GM18519 (cell line): ENCODE measurements at regions not wholly inside any gene's neighbourhood (a gene's known extent, or its start where the extent isn't known, plus 50 kb on each side); places are given as distances from the start of the nearest gene placed in this dataset.
"Not testable (repeated sequence)": the region's sequence is repeated elsewhere in the genome, so short reads cannot be mapped to it uniquely, and the experiment has no call there.

Source experiments
- ATAC-seq: cut with Tn5 transposase; IDR thresholded peaks from one replicate; pipeline ENCODE4 v1.9.1; 2021; ENCODE audit warnings: mild to moderate bottlenecking, moderate library complexity; ENCODE audit not compliant: unreplicated experiment, low FRiP score

DNA sequence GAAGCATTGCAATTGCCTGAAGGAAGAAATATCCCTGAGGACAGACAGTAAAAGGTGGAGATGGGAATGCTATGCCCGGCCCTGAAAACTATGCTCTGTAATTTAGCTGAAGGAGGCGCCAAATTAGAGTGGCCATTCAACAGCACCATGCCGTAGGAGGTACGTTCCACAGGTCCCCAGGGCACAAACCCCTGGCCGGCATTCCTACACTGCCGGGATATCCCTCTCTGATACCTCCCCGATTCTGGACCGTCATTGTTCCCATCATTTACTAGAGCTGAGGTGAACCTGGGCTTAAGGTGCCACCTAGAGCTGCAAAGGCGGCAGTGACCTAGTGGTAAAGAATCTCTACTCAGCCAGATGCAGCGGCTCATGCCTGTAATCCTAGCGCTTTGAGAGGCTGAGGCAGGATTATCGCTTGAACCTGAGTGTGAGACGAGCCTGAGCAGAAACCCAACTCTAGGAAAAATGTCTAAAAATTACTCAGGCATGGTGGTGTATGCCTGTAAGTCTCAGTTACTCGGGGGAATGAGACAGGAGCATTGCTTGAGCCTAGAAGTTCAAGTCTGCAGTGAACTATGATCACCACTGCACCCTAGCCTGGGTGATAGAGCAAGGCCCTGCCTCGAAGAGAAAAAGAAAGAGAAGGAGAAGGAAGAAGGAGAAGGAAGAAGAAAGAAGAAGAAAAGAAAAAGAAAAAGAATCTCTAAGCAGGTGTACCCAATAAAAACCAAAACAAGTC, 53.0 kb upstream of the TNKS2 start:
- no peak for ATAC-seq

DNA sequence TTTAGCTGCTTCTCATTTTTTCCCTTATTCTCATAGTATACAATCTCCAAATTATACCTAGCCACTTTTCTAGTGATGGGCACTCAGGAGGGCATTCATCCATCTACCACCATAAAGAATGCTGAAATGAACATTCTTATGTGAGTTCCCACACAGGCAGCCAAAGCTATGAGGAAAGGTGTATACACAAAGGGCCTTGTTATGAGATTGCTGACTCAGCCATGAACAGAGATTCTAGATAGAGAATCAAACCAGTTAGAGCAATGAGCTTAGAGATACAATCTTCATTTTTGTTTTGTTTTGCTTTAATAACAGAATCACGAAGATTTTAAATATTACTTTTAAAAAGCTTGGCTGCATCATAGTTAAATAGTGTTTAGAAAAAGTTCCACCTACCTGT, 54.8 kb upstream of the TNKS2 start:
- no peak for ATAC-seq

DNA sequence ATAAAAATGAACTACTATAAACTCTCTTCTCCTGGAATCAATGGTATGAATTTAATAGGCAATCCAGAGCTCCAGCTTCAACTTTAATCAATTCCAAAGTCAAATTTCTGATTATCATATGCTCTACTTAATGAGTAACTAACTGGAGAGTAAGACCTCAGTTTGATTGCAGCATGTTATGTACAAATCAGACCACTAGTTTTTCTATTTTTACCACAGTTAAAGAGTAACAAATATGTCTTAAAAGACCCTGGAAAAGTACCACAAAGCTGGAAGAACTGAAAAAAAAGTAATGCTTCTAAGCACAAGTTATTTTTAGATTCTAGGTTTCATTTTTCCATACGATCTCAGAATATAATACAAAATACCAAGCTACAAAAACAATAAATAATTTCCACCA, 56.0 kb upstream of the TNKS2 start:
- no peak for ATAC-seq

DNA sequence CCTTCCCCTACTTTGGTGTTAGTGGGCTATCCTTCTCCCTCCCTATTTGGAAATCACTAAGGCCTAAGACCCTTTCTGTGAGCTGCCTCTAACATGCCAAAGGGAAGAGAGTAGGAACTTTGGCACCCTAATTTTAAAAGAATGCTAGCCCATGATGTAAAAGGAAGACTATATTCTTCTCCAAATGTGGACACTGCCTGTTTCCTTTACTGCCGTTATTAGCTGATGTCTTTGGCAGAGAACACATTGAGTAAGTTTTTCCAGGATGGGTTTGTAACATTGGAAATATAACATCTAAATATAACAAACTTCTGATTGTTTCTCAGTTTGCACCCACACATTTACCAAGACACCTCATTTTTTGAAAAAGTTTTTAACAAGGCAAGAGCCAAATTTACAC, 56.9 kb upstream of the TNKS2 start:
- ATAC-seq = no peak

DNA sequence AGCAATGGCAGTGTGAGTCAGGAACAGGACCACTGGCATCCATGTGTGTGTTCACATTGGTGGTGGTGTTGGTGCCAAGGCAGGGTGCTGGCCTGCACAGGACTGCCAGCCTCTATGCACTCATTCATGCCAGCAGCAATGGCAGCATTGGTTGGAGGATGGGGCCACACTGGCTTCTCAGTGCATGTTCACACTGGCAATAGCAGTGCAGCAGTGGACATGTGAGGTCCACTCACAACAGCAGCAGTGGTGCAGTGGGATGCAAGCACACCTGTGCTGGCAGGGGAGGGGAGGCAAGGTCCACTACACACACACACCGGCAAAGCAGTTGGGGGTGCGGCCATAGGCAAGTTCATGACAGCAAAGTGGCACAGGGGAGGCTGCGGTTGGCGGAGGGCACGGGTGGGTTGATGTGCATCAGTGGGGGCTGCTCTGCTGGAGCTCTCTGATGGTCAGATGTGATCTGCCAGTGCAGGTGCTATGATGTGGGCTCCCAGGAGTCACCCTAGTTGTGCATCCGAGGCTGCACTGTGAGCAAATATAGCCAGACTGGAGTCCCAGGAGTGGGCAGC, 57.8 kb upstream of the TNKS2 start:
- no peak for ATAC-seq

DNA sequence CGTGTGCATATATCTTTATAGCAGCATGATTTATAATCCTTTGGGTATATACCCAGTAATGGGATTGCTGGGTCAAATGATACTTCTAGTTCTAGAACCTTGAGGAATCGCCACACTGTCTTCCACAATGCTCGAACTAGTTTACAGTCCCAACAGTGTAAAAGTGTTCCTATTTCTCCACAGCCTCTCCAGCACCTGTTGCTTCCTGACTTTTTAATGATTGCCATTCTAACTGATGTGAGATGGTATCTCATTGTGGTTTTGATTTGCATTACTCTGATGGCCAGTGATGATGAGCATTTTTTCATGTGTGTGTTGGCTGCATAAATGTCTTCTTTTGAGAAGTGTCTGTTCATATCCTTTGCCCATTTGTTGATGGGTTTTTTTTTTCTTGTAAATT, 66.0 kb upstream of the TNKS2 start:
- not testable (repeated sequence) for ATAC-seq

DNA sequence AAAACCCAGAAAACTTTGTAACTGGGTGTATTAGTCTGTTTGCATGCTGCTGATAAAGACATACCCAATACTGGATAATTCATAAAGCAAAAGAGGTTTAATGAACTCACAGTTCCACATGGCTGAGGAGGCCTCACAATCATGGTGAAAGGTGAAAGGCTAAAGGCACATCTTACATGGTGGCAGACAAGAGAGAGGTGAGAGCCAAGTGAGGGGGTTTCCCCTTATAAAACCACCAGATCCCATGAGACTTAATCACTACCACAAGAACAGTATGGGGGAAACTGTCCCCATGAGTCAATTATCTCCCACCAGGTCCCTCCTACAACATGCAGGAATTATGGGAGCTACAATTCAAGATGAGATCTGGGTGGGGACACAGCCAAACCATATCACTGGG, 68.9 kb upstream of the TNKS2 start:
- ATAC-seq = not testable (repeated sequence)

DNA sequence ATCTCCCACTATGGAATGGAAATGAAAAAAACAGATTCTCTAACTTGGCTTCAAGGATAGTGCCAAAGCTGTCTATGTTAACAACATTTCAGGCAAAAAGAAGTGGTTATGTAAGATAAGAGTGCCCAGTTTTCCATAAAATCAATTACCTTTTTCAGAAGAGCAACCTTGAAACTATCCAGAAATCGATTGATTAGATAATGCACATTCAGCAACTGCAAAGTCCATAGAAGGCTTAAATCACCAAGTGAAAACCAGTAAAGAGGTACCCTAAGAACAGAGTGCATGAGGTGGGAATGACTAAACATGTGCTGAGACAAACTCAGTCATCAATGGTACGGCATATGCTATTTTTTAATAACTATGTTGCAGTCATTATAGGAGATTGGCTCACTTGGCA, 71.9 kb upstream of the TNKS2 start:
- no peak for ATAC-seq

DNA sequence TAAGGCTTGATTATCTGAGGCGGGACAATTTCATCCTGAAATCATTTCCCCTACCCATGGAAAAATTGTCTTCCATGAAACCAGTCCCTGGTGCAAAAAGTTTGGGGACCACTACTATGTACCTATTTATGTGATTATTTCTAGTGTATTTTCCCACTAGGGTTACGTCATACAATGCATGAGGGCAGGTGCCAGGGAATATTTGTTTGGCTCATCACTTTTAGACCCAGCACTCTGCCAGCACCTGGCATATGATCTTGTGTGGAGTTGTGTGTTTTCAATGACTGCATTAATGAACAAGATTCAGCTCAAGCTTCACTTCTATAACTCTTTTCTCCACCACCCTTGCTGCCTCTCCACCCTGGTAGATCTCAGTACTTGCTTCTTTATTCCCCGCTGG, 73.3 kb upstream of the TNKS2 start:
- ATAC-seq = no peak

DNA sequence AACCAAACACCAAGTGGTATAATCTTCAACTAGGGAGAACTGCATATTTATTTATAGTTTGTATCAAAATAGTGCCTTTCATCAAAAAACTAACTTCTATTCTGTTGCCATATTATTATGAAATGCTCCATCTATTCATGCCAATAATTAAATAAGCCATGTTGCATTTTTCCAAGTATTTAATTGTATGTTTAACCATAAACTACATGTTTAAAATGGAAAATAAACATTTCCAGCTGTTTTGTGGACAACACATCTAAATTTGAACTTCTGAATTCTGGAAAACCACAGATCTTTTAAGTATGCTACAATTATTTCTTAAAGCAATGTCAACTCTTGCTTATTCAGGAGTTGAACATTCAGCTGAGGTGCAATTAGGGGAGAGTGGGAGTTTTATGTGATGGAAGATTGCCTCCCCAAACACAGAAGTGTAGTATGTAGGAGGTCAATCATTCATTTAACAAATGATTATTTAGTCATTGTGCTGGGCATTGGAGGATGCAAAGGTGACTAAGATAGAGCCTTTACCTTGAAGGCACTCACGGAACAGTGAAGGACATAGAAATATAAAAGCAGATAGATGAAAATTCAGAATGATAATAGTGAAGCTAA, 80.7 kb upstream of the PPP1R3C start:
- ATAC-seq = no peak

DNA sequence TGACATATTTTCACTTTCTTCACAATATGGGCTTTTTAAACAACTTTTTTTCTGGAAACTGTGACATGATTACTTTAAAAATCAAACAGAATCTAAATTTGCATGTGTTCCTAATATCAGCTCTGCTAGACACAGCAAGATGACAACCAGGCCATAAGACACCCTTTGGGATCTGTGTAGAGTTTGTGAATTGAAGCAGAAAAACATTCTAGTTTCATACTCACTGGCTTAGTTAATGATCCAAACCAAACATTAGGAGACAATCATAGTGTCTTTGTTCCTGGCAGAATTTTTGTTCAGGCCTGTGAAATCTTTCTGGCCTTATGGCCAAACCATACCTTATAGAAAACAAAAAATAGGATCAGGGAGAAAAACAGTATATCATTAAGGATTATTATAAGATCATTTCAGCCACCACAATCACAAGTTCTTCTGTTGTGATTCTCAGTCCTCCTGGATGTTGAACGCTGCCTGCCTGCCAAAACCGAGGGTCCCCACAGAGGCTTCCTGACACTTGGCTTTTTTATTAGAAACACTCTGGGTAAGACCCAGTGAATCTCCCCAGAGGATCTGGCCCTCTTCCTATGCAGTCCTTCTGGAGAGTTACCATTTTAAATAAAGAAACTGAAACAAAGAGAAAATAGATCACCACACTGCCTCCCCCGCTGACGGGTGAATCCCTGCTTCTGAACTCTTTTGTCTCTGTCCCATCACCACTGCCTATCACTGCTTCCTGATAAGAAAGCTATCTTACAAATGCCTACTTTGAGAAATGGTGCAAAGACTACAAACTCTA, 79.2 kb upstream of the PPP1R3C start:
- peak; percentile 51 for ATAC-seq

DNA sequence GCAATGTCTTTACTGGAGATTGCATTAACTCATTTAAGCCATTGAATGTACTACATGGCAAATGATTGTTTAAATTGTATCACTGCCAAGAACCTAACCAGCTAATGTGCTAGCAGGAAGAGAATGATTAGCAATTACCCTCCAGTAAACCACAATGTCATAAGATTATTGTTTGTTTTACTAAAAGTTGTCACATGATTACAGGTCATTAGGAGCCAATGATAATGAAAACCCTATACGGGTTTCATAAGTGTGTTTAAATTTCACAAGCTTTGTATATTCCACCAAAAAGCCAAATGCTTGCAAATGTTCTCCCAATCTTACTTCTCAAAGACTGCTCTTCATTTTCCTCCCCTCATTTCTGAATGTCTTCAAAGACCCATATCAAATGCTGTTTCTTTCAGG, 76.5 kb upstream of the PPP1R3C start:
- no peak for ATAC-seq

DNA sequence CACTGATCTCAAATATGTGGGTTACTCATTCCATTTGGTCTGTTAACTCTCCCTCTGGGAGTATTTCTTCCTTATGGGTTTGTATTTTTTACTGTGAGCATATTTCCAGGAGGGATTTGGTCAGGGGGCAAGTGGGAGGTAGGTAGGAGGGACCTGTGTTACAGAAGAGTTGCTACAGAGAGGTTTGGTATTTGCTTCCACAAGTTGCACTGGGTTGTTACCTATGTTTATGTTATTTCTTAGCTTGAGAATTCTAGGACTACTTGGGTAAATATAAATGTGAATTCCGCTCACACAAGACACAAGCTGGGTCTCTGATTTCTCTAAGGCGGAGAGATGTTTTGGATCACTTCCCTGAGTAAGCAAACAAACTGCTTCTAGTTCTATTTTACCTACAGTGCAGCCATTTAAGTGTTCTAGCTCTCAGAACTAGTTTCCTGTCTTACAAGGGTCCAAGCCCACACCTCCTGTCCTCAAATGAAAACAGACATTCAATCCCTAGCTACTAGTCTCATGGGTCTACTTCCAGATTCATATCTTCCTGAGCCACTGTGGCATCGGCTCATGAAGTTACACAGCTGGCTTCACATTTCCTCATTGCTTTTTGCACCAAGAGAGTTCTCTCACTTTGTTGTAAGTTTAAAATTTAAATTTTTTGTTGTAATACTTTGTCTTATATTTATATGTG, 75.4 kb upstream of the PPP1R3C start:
- ATAC-seq = no peak

DNA sequence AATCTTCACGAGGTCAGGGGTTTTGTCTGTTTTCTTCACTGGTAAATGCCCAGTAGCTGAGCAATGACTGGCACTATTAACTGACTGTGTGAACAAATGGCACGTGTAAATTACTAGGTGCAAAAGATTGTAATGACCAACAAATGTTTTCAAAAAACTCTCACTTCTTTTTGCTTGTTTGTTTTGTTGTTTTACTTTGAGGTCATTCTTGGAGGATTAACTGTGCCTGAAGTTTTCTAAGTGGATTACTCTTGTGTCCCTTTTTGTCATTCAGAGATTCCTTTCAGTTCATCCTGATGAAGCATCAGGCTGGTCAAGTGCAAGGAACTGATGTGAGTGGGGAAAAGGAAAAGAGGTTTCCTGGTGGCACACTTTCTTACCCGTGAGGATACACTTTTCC, 74.4 kb upstream of the PPP1R3C start:
- ATAC-seq = no peak

DNA sequence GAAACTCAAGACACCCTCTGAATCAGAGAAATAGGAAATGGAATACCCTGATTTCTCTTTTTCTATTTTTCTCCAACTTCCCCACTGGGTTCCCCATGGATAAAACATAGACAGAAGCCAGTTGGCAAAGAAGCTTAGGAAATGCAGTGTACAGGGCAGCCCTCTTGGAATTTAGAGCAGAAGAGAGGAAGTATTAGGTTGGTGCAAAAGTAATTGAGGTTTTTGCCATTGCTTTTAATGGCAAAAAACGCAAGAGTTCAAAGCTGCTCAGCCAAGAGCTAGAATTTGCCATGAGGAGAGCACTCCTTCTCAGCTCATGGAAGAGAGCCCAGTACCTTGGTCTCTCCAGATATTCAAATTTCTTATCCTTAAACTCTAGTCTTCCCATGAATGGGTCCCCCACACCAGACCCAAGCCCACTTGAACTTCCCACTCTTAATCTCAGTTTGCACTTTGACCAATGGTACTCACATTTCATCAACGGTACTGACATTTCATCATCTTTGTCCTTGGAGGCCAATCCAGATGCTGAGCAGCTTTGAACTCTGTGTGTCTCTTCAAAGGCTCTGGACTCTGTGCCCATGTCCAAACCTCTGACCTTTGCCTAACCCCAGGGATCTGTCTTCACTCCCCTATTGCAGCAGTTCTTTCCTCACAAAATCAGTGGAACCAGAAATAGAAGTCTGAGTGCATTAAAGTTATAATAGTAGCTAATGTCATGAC, 73.2 kb upstream of the PPP1R3C start:
- no peak for ATAC-seq

DNA sequence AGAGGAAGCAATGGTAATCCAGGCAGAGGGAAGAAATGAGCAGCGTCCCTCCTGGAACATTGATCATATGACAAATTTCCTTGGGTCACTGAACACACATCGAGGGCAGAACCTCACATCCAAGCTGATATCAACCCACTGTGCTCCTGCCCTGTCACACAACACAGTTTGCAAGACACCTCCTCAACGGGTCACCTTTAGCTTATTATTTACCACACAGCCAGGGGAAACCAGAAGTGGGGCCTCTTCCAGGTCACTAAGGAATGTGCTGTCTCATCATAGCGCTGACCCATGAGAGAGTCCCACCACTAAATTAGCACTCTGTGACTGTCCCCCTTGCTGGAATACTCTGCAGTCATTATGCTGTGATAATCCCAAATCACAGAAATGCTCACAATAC, 69.7 kb upstream of the PPP1R3C start:
- no peak for ATAC-seq

DNA sequence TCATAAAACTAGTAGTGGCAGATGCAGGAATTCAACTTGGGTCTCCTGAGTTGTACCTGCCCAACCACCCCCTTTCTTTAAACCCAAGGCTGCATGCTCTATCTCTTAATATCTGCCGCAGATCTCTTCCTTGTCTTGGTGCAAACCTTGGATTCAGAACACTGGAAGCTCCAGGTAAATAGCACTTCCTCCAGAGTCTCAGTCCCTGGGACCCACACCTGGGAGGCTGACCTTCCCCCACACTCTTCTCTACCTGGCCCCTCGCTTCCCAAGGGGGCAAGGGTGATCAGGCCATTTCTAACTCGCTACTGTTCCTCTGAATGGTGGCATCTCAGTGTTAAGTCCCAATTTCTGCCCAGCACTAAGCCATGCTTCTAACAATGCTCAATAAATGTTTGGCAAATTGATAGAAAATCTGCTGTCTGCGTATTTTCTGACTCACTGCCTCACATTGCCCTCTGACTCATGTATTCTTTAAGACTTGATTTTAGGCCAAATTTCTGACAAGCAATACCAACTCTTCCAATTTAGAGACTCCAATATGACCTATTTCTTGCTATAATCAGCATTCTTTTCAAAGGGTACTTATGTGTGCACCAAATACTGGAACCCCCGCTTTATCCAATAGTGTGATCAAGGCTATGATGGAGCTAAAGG, 68.0 kb upstream of the PPP1R3C start:
- no peak for ATAC-seq

DNA sequence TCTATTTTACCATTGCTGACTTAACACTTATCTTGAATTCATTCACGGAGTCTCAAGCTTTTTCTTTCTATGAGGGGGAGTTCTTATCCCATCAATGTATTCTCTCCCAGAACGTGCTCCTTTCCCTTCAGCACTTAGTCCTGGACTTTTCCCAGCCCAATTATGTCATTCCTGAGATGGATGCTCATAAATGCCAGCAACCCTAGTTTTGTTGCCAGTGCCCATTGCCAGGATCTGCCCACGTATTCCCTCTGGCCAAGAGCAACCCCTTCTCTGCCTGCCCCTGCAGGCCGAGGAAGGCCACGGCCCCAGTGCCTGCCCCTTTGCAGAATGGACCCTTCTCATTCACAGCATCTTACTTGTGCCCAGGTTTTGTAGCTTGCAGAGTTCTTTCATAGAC, 67.4 kb upstream of the PPP1R3C start:
- ATAC-seq = no peak

DNA sequence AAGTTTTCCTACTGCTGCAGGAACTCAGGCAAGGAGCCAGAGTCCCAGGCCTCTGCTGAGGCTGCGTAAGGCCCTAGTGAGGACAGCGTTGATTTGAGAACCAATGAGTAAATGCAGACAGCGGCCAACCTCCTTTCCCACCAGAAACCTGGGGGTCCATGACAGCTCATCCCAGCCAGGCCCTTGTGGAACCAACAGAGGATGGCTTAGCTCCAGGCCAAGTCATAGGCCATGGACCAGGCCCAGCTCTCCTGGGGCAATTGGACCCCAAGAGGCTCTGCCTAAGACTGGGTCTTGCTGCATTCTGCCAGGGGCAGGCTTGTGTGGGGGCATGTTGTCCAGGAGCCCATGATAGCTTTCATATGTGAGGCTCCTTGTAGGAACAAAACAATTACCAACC, 65.4 kb upstream of the PPP1R3C start:
- no peak for ATAC-seq
